Activated T-cell treated with anti-CD3 and anti-CD28 coated beads, Interleukin-2, amount 50 U/mL, for 72 hours (primary cell): ENCODE measurements at regions not wholly inside any gene's neighbourhood (a gene's known extent, or its start where the extent isn't known, plus 50 kb on each side); places are given as distances from the start of the nearest gene placed in this dataset.

Experiments
- ATAC-seq, 2 donors: fragments of 150-1000 bp; cut with Tn5 transposase; replicated peaks in 1 of 2; 2 replicates each; pipeline ENCODE4 v1.10.0; 2021; ENCODE audit warnings: moderate library complexity in 2 of 2, mild to moderate bottlenecking in 1 of 2
- DNase-seq, 2 donors: peaks; one replicate each; pipeline ENCODE4 v3.0.0; 2021 to 2022; ENCODE audit warnings: mixed read lengths in 1 of 2
- H3K27ac Mint-ChIP-seq: one replicate; pipeline ENCODE4 v1.8.0; 2022; ENCODE audit warnings: mild to moderate bottlenecking, moderate library complexity, mixed read lengths
- H3K27me3 Mint-ChIP-seq: one replicate; pipeline ENCODE4 v1.8.0; 2022; ENCODE audit warnings: low read depth, mixed read lengths
- H3K36me3 Mint-ChIP-seq, 2 donors: one replicate each; pipeline ENCODE4 v1.8.0; 2022; ENCODE audit warnings: mixed read lengths in 2 of 2, mild to moderate bottlenecking in 1 of 2; ENCODE audit not compliant: insufficient read depth in 2 of 2
- H3K4me1 Mint-ChIP-seq: one replicate; pipeline ENCODE4 v1.8.0; 2022; ENCODE audit warnings: low read depth, mixed read lengths
- H3K4me3 Mint-ChIP-seq, 2 donors: one replicate each; pipeline ENCODE4 v1.8.0; 2022; ENCODE audit warnings: mild to moderate bottlenecking in 2 of 2, mixed read lengths in 2 of 2, moderate library complexity in 2 of 2
- H3K9me3 Mint-ChIP-seq, 2 donors: one replicate each; pipeline ENCODE4 v1.8.0; 2022; ENCODE audit warnings: mixed read lengths in 2 of 2

- DNase-seq (no peak), ATAC-seq (no peak)
- H3K4me1 Mint-ChIP-seq = no peaks in the 10 kb centered on the region
- no peaks in the 10 kb centered on the region for H3K27me3 Mint-ChIP-seq
- no peaks in the 10 kb centered on the region for H3K9me3 Mint-ChIP-seq
- no peak overlapping the region for H3K4me3 Mint-ChIP-seq
- no peaks in the 10 kb centered on the region for H3K36me3 Mint-ChIP-seq
- H3K27ac Mint-ChIP-seq = no peak overlapping the region
Observed at GRCh38 chr20:51987812-51988211, 185.5 kb upstream of the SALL4 start.

- no peaks in the 10 kb centered on the region for H3K4me1 Mint-ChIP-seq
- H3K27me3 Mint-ChIP-seq = no peaks in the 10 kb centered on the region
- H3K4me3 Mint-ChIP-seq = no peak overlapping the region
- no peak for ATAC-seq
- no peak overlapping the region for H3K27ac Mint-ChIP-seq
- no peaks in the 10 kb centered on the region for H3K36me3 Mint-ChIP-seq
- H3K9me3 Mint-ChIP-seq = no peaks in the 10 kb centered on the region
- no peak for DNase-seq
Observed at GRCh38 chr20:51985013-51985415, 182.7 kb upstream of the SALL4 start.

GRCh38 chr20:51980277-51980676, 178.0 kb upstream of the SALL4 start:
- Mint-ChIP-seq H3K27me3 (no peaks in the 10 kb centered on the region), H3K27ac (no peak overlapping the region), H3K9me3 (peaks cover 0 to 4% of the 10 kb centered on the region in 2 donors), H3K36me3 (peaks cover 1 to 2% of the 10 kb centered on the region in 2 donors), H3K4me3 (no peak overlapping the region), H3K4me1 (no peaks in the 10 kb centered on the region)
- ATAC-seq = no peak
- DNase-seq = no peak

- Mint-ChIP-seq H3K4me1 (no peaks in the 10 kb centered on the region), H3K27ac (no peak overlapping the region), H3K36me3 (peaks cover 1 to 2% of the 10 kb centered on the region in 2 donors), H3K4me3 (no peak overlapping the region), H3K9me3 (peaks cover 0 to 4% of the 10 kb centered on the region in 2 donors), H3K27me3 (no peaks in the 10 kb centered on the region)
- no peak for DNase-seq
- no peak for ATAC-seq
Observed at GRCh38 chr20:51979226-51979625, 176.9 kb upstream of the SALL4 start.

- DNase-seq = no peak
- Mint-ChIP-seq H3K9me3 (peaks cover 0 to 4% of the 10 kb centered on the region in 2 donors), H3K4me1 (no peaks in the 10 kb centered on the region), H3K27me3 (no peaks in the 10 kb centered on the region), H3K36me3 (peaks cover 1 to 2% of the 10 kb centered on the region in 2 donors), H3K4me3 (no peak overlapping the region), H3K27ac (no peak overlapping the region)
- ATAC-seq = no peak
Observed at GRCh38 chr20:51978070-51978501, 175.8 kb upstream of the SALL4 start.

- no peak overlapping the region for H3K4me3 Mint-ChIP-seq
- no peaks in the 10 kb centered on the region for H3K4me1 Mint-ChIP-seq
- peaks cover 0 to 1% of the 10 kb centered on the region in 2 donors for H3K36me3 Mint-ChIP-seq
- ATAC-seq (no peak), DNase-seq (no peak)
- peaks cover 0 to 2% of the 10 kb centered on the region in 2 donors for H3K9me3 Mint-ChIP-seq
- no peaks in the 10 kb centered on the region for H3K27me3 Mint-ChIP-seq
- H3K27ac Mint-ChIP-seq = no peak overlapping the region
Observed at GRCh38 chr20:51972056-51972455, 169.7 kb upstream of the SALL4 start.

- Mint-ChIP-seq H3K4me1 (no peaks in the 10 kb centered on the region), H3K9me3 (no peaks in the 10 kb centered on the region), H3K36me3 (no peaks in the 10 kb centered on the region), H3K27ac (no peak overlapping the region), H3K4me3 (no peak overlapping the region), H3K27me3 (no peaks in the 10 kb centered on the region)
- DNase-seq (no peak), ATAC-seq (no peak)
Observed at GRCh38 chr20:51970858-51971257, 168.5 kb upstream of the SALL4 start.

- Mint-ChIP-seq H3K27me3 (no peaks in the 10 kb centered on the region), H3K4me1 (no peaks in the 10 kb centered on the region), H3K36me3 (no peaks in the 10 kb centered on the region), H3K27ac (no peak overlapping the region), H3K9me3 (no peaks in the 10 kb centered on the region), H3K4me3 (no peak overlapping the region)
- DNase-seq (no peak), ATAC-seq (no peak)
Observed at GRCh38 chr20:51969191-51969590, 166.9 kb upstream of the SALL4 start.

- Mint-ChIP-seq H3K27me3 (no peaks in the 10 kb centered on the region), H3K36me3 (no peaks in the 10 kb centered on the region), H3K4me1 (no peaks in the 10 kb centered on the region), H3K9me3 (no peaks in the 10 kb centered on the region), H3K27ac (no peak overlapping the region), H3K4me3 (no peak overlapping the region)
- ATAC-seq = no peak
- no peak for DNase-seq
Observed at GRCh38 chr20:51968151-51968550, 165.8 kb upstream of the SALL4 start.

GRCh38 chr20:51966296-51966971, 164.1 kb upstream of the SALL4 start:
- no peaks in the 10 kb centered on the region for H3K36me3 Mint-ChIP-seq
- H3K27ac Mint-ChIP-seq = no peak overlapping the region
- peaks cover 9% of the 10 kb centered on the region for H3K27me3 Mint-ChIP-seq
- no peaks in the 10 kb centered on the region for H3K4me1 Mint-ChIP-seq
- ATAC-seq = peak in 1 of 2 donors; percentile 45
- H3K4me3 Mint-ChIP-seq = no peak overlapping the region
- DNase-seq = peak; percentile 17 to 22
- no peaks in the 10 kb centered on the region for H3K9me3 Mint-ChIP-seq

GRCh38 chr20:51961964-51962761, 159.8 kb upstream of the SALL4 start:
- H3K4me3 Mint-ChIP-seq = no peak overlapping the region
- no peaks in the 10 kb centered on the region for H3K9me3 Mint-ChIP-seq
- no peak for ATAC-seq
- no peak overlapping the region for H3K27ac Mint-ChIP-seq
- H3K27me3 Mint-ChIP-seq = peaks cover 32% of the 10 kb centered on the region
- DNase-seq = no peak
- H3K36me3 Mint-ChIP-seq = no peaks in the 10 kb centered on the region
- no peaks in the 10 kb centered on the region for H3K4me1 Mint-ChIP-seq

- DNase-seq (no peak), ATAC-seq (no peak)
- H3K4me1 Mint-ChIP-seq = no peaks in the 10 kb centered on the region
- H3K27ac Mint-ChIP-seq = no peak overlapping the region
- peaks cover 32% of the 10 kb centered on the region for H3K27me3 Mint-ChIP-seq
- H3K4me3 Mint-ChIP-seq = no peak overlapping the region
- H3K36me3 Mint-ChIP-seq = no peaks in the 10 kb centered on the region
- no peaks in the 10 kb centered on the region for H3K9me3 Mint-ChIP-seq
Observed at GRCh38 chr20:51960047-51960675, 157.8 kb upstream of the SALL4 start.

GRCh38 chr20:51959066-51959542, 156.8 kb upstream of the SALL4 start:
- peaks cover 32% of the 10 kb centered on the region for H3K27me3 Mint-ChIP-seq
- peak overlapping the region in 1 of 2 donors; percentile 16 for H3K4me3 Mint-ChIP-seq
- H3K4me1 Mint-ChIP-seq = no peaks in the 10 kb centered on the region
- H3K36me3 Mint-ChIP-seq = no peaks in the 10 kb centered on the region
- DNase-seq (no peak), ATAC-seq (no peak)
- no peaks in the 10 kb centered on the region for H3K9me3 Mint-ChIP-seq
- no peak overlapping the region for H3K27ac Mint-ChIP-seq
